IMR-90 (cell line): ENCODE measurements at regions not wholly inside any gene's neighbourhood (a gene's known extent, or its start where the extent isn't known, plus 50 kb on each side); places are given as distances from the start of the nearest gene placed in this dataset.
"Not testable (repeated sequence)": the region's sequence is repeated elsewhere in the genome, so short reads cannot be mapped to it uniquely, and the experiment has no call there.

Source experiments
- ATAC-seq: fragments of 200-7000 bp; cut with Tn5 transposase; 2 replicates; pipeline ENCODE4 v1.9.1; 2020; ENCODE audit warnings: low read depth, mild to moderate bottlenecking, moderate library complexity
- BruUV-seq: library from RNA; stranded (reverse); fragments of 400-500 nt; replicated peaks from 2 replicates; lab custom pipeline; 2021; lab: Mats Ljungman, UMichigan
- CTCF ChIA-PET: fragments of 300-600 bp; formaldehyde crosslinking; extraction: SDS; loops from one replicate; lab custom pipeline; 2021; ENCODE audit warnings: antibody characterized with exemption; lab: Yijun Ruan, JAX
- POLR2A ChIA-PET: fragments of 300-600 bp; sonication (Branson Sonifier 250); formaldehyde crosslinking; loops from one replicate; lab custom pipeline; 2022; ENCODE audit warnings: antibody characterized with exemption; ENCODE audit not compliant: unreplicated experiment; lab: Charles Lee
- DNase-seq: peaks from one replicate; pipeline ENCODE4 v3.0.0; 2013
- H2AFZ ChIP-seq: replicated peaks from 2 replicates; pipeline ENCODE3; 2013; ENCODE audit warnings: low read length, mild to moderate bottlenecking; ENCODE audit not compliant: poor library complexity
- H2AK5ac ChIP-seq: 2 replicates; pipeline ENCODE4 v1.6.1; 2013; ENCODE audit warnings: low read depth, low read length, inconsistent platforms
- H2AK9ac ChIP-seq: replicated peaks from 2 replicates; pipeline ENCODE3; 2013; ENCODE audit warnings: mild to moderate bottlenecking, low read depth, low read length, moderate library complexity; ENCODE audit not compliant: poor library complexity
- H2BK120ac ChIP-seq: 2 replicates; pipeline ENCODE4 v1.6.1; 2013; ENCODE audit warnings: low read depth, low read length, inconsistent platforms
- H2BK15ac ChIP-seq: 3 replicates; pipeline ENCODE4 v1.6.1; 2013; ENCODE audit warnings: low read depth, low read length, inconsistent platforms
- H2BK20ac ChIP-seq: 2 replicates; pipeline ENCODE4 v1.6.1; 2013; ENCODE audit warnings: low read depth, mild to moderate bottlenecking, inconsistent platforms, low read length, moderate library complexity
- H2BK5ac ChIP-seq: 2 replicates; pipeline ENCODE4 v1.6.1; 2013; ENCODE audit warnings: mild to moderate bottlenecking, low read depth, low read length, inconsistent platforms; ENCODE audit not compliant: poor library complexity, severe bottlenecking
- H3K14ac ChIP-seq: replicated peaks from 2 replicates; pipeline ENCODE4 v1.6.1; 2013; ENCODE audit warnings: low read depth, low read length, inconsistent platforms
- H3K18ac ChIP-seq: 2 replicates; pipeline ENCODE4 v1.6.1; 2013; ENCODE audit warnings: low read depth, low read length, control low read depth
- H3K23ac ChIP-seq: 2 replicates; pipeline ENCODE4 v1.6.1; 2013; ENCODE audit warnings: low read depth, low read length, inconsistent platforms
- H3K27ac ChIP-seq: 2 replicates; pipeline ENCODE4 v1.5.1; 2013; ENCODE audit warnings: mild to moderate bottlenecking, control low read depth, low read length; ENCODE audit not compliant: insufficient read depth
- H3K27me3 ChIP-seq: 2 replicates; pipeline ENCODE4 v1.6.1; 2013; ENCODE audit warnings: low read length; ENCODE audit not compliant: control insufficient read depth, insufficient read depth
- H3K36me3 ChIP-seq: 2 replicates; pipeline ENCODE4 v1.6.1; 2013; ENCODE audit warnings: low read length, mixed read lengths; ENCODE audit not compliant: control insufficient read depth, insufficient read depth
- H3K4ac ChIP-seq: 2 replicates; pipeline ENCODE4 v1.6.1; 2013; ENCODE audit warnings: low read depth, low read length, inconsistent platforms
- H3K4me1 ChIP-seq: 2 replicates; pipeline ENCODE4 v1.6.1; 2013; ENCODE audit warnings: low read length, mixed read lengths; ENCODE audit not compliant: control insufficient read depth, insufficient read depth
- H3K4me2 ChIP-seq: 2 replicates; pipeline ENCODE4 v1.6.1; 2013; ENCODE audit warnings: low read depth, mild to moderate bottlenecking, control low read depth, low read length, moderate library complexity
- H3K4me3 ChIP-seq: 2 replicates; pipeline ENCODE4 v1.5.1; 2013; ENCODE audit warnings: low read depth, mild to moderate bottlenecking, control low read depth, low read length, moderate library complexity; ENCODE audit not compliant: insufficient read depth
- H3K56ac ChIP-seq: 2 replicates; pipeline ENCODE4 v1.6.1; 2013; ENCODE audit warnings: low read length, inconsistent platforms; ENCODE audit not compliant: insufficient read depth; ENCODE audit errors: extremely low read depth
- H3K79me1 ChIP-seq, 2 experiments: 2 replicates each; pipeline ENCODE4 v1.6.1; 2013; ENCODE audit warnings: low read length in 2 of 2, inconsistent platforms in 1 of 2, low read depth in 1 of 2
- H3K9ac ChIP-seq: 2 replicates; pipeline ENCODE4 v1.6.1; 2013; ENCODE audit warnings: low read depth, low read length, control low read depth
- H3K9me1 ChIP-seq: 2 replicates; pipeline ENCODE4 v1.6.1; 2013; ENCODE audit warnings: low read length, inconsistent platforms; ENCODE audit not compliant: insufficient read depth
- H3K9me3 ChIP-seq: 2 replicates; pipeline ENCODE4 v1.6.1; 2013; ENCODE audit warnings: low read length; ENCODE audit not compliant: control insufficient read depth, insufficient read depth
- H4K20me1 ChIP-seq: 2 replicates; pipeline ENCODE4 v1.6.1; 2013; ENCODE audit warnings: low read length, inconsistent platforms; ENCODE audit not compliant: insufficient read depth
- H4K5ac ChIP-seq: 2 replicates; pipeline ENCODE4 v1.6.1; 2013; ENCODE audit warnings: mild to moderate bottlenecking, low read depth, low read length, control low read depth
- H4K8ac ChIP-seq, 2 experiments: 2 replicates each; pipeline ENCODE4 v1.6.1; 2013; ENCODE audit warnings: low read depth in 2 of 2, low read length in 2 of 2, control low read depth in 1 of 2, inconsistent platforms in 1 of 2
- H4K91ac ChIP-seq: 2 replicates; pipeline ENCODE4 v1.6.1; 2013; ENCODE audit warnings: low read depth, low read length, inconsistent platforms; ENCODE audit not compliant: insufficient read depth
- CEBPB ChIP-seq: IDR thresholded peaks from 2 replicates; pipeline ENCODE4 v1.6.1; 2012; ENCODE audit warnings: low read depth, low read length, improper control_type of control experiment
- ELK1 ChIP-seq: fragments of 150-350 bp; IDR thresholded peaks from 2 replicates; pipeline ENCODE4 v1.6.1; 2016; ENCODE audit warnings: low read depth, mild to moderate bottlenecking, low read length, moderate library complexity, borderline replicate concordance
- FOS ChIP-seq: fragments of 150-350 bp; IDR thresholded peaks from 2 replicates; pipeline ENCODE4 v1.6.1; 2016; ENCODE audit warnings: low read depth, low read length
- MAZ ChIP-seq: IDR thresholded peaks from 2 replicates; pipeline ENCODE4 v1.6.1; 2012; ENCODE audit warnings: low read depth, mild to moderate bottlenecking, low read length, improper control_type of control experiment, moderate library complexity, borderline replicate concordance
- MXI1 ChIP-seq: IDR thresholded peaks from 2 replicates; pipeline ENCODE4 v1.6.1; 2012; ENCODE audit warnings: low read depth, mild to moderate bottlenecking, low read length, moderate library complexity, borderline replicate concordance
- RCOR1 ChIP-seq: IDR thresholded peaks from 2 replicates; pipeline ENCODE4 v1.6.1; 2012; ENCODE audit warnings: mild to moderate bottlenecking, low read length, improper control_type of control experiment; ENCODE audit not compliant: insufficient replicate concordance
- SMC3 ChIP-seq: fragments of 150-350 bp; IDR thresholded peaks from 2 replicates; pipeline ENCODE4 v1.6.1; 2016; ENCODE audit warnings: low read depth, mild to moderate bottlenecking, antibody characterized with exemption, low read length, moderate library complexity
- WGBS, 2 experiments: methylation state at CpG; one replicate each; pipeline versions ENCODE4 v1.1.5 to v1.1.7; 2013; ENCODE audit warnings: missing lambda C conversion rate in 2 of 2; ENCODE audit not compliant: insufficient read length in 1 of 2; ENCODE audit errors: extremely low coverage in 2 of 2; 5-methylcytosine and 5-hydroxymethylcytosine counted together
- dilution Hi-C: fragments of 300-500 bp; cut with HindIII; formaldehyde crosslinking; loops from one replicate; pipeline ENCODE4 v1.14.3; 2018; ENCODE audit warnings: low sequenced_read_pairs; ENCODE audit not compliant: unreplicated experiment
- in situ Hi-C: fragments of 300-500 bp; cut with MboI; formaldehyde crosslinking; loops from 3 replicates; pipeline ENCODE4 v1.14.3; 2019; ENCODE audit warnings: low sequenced_read_pairs, inconsistent platforms, mixed read lengths
- intact Hi-C: fragments of 100-400 bp; cut with micrococcal nuclease; formaldehyde crosslinking; loops from 2 replicates; pipeline ENCODE4 v1.10.0; 2022

- TF ChIP-seq SMC3 (no peak), FOS (no peak), RCOR1 (no peak), MXI1 (no peak), MAZ (no peak), CEBPB (peak; percentile 73), ELK1 (no peak)
These were observed 128.1 kb upstream of the RBMS1 start for GRCh38 chr2:160621748-160622147.

DNA sequence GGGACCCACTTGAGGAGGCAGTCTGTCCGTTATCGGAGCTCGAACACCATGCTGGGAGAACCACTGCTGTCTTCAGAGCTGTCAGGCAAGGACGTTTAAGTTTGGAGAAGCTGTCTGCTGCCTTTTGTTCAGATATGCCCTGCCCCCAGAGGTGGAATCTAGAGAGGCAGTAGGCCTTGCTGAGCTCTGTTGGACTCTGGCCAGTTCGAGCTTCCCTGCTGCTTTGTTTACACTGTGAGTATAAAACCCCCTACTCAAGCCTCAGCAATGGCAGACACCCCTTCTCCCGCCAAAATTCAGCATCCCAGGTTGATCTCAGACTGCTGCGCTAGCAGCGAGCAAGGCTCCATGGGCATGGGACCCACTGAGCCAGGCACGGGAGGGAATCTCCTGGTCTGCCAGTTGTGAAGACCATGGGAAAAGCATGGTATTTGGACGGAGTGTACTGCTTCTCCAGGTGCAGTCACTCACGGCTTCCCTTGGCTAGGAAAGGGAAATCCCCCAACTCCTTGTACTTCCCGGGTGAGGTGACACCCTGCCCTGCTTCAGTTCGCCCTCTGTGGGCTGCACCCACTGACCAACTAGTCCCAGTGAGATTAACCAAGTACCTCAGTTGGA, 134.5 kb upstream of the RBMS1 start:
- H3K9ac ChIP-seq, H2AK5ac ChIP-seq, H3K4me1 ChIP-seq, H3K9me1 ChIP-seq, H3K14ac ChIP-seq, intact Hi-C loops, H3K18ac ChIP-seq, H2BK20ac ChIP-seq, in situ Hi-C loops, H4K91ac ChIP-seq, H3K9me3 ChIP-seq, ATAC-seq, H3K36me3 ChIP-seq, H2BK5ac ChIP-seq, H3K79me1 ChIP-seq, POLR2A ChIA-PET, H3K56ac ChIP-seq, H3K4me3 ChIP-seq, H3K4me2 ChIP-seq, BruUV-seq, H3K27me3 ChIP-seq, dilution Hi-C loops, H2BK120ac ChIP-seq, H2AFZ ChIP-seq, H3K4ac ChIP-seq, DNase-seq, H4K20me1 ChIP-seq, H3K23ac ChIP-seq, H4K5ac ChIP-seq, H4K8ac ChIP-seq, H2BK15ac ChIP-seq, H2AK9ac ChIP-seq, H3K27ac ChIP-seq: not testable (repeated sequence)
- CTCF ChIA-PET = interaction anchor here (1.2 kb wide), 1 partner anchor 20 kb away, joined by 3 read pairs; no protein-coding TSS in a partner anchor
- WGBS, 2 experiments = no CpG with 5 or more reads among the region's 13 CpGs

More at GRCh38 chr2:160621748-160622147, 128.1 kb upstream of the RBMS1 start:
- ChIA-PET CTCF (no interaction called here), POLR2A (no interaction called here)
- WGBS, 2 experiments = no CpG with 5 or more reads among the region's 1 CpG
- Histone ChIP-seq H4K8ac (no peak overlapping the region), H3K9me1 (no peaks in the 10 kb centered on the region), H4K20me1 (no peaks in the 10 kb centered on the region), H3K27me3 (no peaks in the 10 kb centered on the region), H3K18ac (peak overlapping the region; percentile 94), H2BK5ac (no peak overlapping the region), H2BK15ac (no peak overlapping the region), H2AK5ac (no peak overlapping the region), H4K91ac (no peak overlapping the region), H3K56ac (no peak overlapping the region), H3K14ac (0 out of 2 replicates have a peak overlapping the region, but pooled peaks have one; percentile 13), H3K27ac (no peak overlapping the region), H3K36me3 (no peaks in the 10 kb centered on the region), H2BK20ac (no peak overlapping the region), H2AK9ac (no peak overlapping the region), H3K23ac (no peak overlapping the region), H2BK120ac (no peak overlapping the region), H3K9me3 (no peaks in the 10 kb centered on the region), H3K4me2 (no peak overlapping the region), H4K5ac (no peak overlapping the region), H3K4me1 (0 out of 2 replicates have a peak, but pooled peaks cover 2% of the 10 kb centered on the region), H3K4ac (no peak overlapping the region; the same call in 1 of the 2 replicates), H3K9ac (no peak overlapping the region), H3K79me1 (no peaks in the 10 kb centered on the region), H2AFZ (no peak overlapping the region), H3K4me3 (no peak overlapping the region)
- BruUV-seq = no TSS peak
- in situ Hi-C loops (no loop called here), dilution Hi-C loops (no loop called here), intact Hi-C loops (no loop called here)
- DNase-seq = peak; percentile 68
- peak; percentile 92 for ATAC-seq
